22Rv1 (cell line): ENCODE measurements at regions not wholly inside any gene's neighbourhood (a gene's known extent, or its start where the extent isn't known, plus 50 kb on each side); places are given as distances from the start of the nearest gene placed in this dataset.

Experiments used
- ZFX ChIP-seq: fragments of 450-650 bp; IDR thresholded peaks from 2 replicates; pipeline ENCODE4 v1.6.1; 2017; ENCODE audit warnings: antibody characterized with exemption, borderline replicate concordance
- TF ChIP-seq, protein P1 (sequence below): fragments of 450-650 bp; IDR thresholded peaks from 2 replicates; pipeline ENCODE4 v1.5.1; 2017; ENCODE audit warnings: mild to moderate bottlenecking

DNA sequence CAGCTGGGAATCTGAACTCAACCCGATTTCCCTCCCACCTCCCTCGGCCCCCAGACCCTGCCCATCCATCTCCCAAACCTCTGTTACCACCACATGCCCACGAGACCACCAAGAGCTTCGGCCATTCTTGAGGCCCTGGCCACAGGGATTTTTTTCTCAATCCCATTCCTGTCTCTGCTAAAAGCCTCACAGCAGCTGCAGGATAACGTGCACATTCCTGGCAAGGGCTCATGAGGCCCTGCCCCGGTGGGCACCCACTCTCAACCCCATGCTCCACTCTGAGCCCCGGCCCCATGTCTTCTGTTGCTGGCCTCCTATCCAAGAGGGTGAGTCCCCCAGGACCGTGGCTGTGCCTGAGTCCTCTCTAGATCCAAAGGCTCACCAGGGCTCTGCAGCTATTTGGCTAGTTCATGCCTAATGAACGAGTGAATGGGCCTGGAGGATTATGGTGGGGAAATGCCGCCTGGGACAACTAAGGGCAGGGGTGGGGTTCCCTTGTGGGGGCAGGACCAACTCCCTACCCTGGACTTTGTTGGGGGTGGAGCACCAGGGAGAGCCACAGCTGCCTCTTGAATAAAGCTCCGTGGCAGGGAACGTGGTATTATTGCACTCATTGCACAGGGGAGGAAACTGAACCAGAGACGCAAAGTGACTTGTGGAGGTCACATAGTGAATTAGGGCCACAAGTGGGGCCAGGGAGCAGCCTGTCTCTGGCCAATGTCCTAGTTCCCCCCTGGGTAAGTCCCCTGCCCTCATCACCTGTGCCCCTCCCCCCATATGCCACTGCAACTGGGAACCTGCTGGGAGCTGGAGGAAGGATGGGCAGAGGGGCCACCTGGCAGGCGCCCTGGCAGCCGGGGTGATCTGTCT is 113.8 kb upstream of the SMURF2 start:
- TF ChIP-seq, protein P1, sequence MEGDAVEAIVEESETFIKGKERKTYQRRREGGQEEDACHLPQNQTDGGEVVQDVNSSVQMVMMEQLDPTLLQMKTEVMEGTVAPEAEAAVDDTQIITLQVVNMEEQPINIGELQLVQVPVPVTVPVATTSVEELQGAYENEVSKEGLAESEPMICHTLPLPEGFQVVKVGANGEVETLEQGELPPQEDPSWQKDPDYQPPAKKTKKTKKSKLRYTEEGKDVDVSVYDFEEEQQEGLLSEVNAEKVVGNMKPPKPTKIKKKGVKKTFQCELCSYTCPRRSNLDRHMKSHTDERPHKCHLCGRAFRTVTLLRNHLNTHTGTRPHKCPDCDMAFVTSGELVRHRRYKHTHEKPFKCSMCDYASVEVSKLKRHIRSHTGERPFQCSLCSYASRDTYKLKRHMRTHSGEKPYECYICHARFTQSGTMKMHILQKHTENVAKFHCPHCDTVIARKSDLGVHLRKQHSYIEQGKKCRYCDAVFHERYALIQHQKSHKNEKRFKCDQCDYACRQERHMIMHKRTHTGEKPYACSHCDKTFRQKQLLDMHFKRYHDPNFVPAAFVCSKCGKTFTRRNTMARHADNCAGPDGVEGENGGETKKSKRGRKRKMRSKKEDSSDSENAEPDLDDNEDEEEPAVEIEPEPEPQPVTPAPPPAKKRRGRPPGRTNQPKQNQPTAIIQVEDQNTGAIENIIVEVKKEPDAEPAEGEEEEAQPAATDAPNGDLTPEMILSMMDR: no peak
- TF ChIP-seq ZFX: no peak
